ENCODE measurements at regions not wholly inside any gene's neighbourhood (a gene's known extent, or its start where the extent isn't known, plus 50 kb on each side); places are given as distances from the start of the nearest gene placed in this dataset.

GRCh38 chr16:63995025-63995424 lies 1126.8 kb downstream of the CDH11 start:
- DNase-seq: no peak

- DNase-seq: no peak
Measured at GRCh38 chr16:63983401-63983800, 1138.5 kb downstream of the CDH11 start.

GRCh38 chr16:63982741-63983140 lies 1139.1 kb downstream of the CDH11 start:
- DNase-seq: no peak

- no peak for DNase-seq
Measured at GRCh38 chr16:63982110-63982509, 1139.8 kb downstream of the CDH11 start.

GRCh38 chr16:63981639-63982038 lies 1140.2 kb downstream of the CDH11 start:
- no peak for DNase-seq

- no peak for DNase-seq
Measured at GRCh38 chr16:63980763-63981162, 1141.1 kb downstream of the CDH11 start.

GRCh38 chr16:63978240-63978639 lies 1143.6 kb downstream of the CDH11 start:
- no peak for DNase-seq

GRCh38 chr16:63976345-63976744 lies 1145.5 kb downstream of the CDH11 start:
- no peak for DNase-seq

- DNase-seq: no peak
Measured at GRCh38 chr16:63975669-63976068, 1146.2 kb downstream of the CDH11 start.

- DNase-seq: no peak
Measured at GRCh38 chr16:63967966-63968365, 1153.9 kb downstream of the CDH11 start.

GRCh38 chr16:63960321-63960720 lies 1161.5 kb downstream of the CDH11 start:
- DNase-seq: no peak

GRCh38 chr16:63947022-63947421 lies 1174.8 kb downstream of the CDH11 start:
- DNase-seq: no peak

GRCh38 chr16:63945806-63946205 lies 1176.1 kb downstream of the CDH11 start:
- DNase-seq: no peak

- no peak for DNase-seq
Measured at GRCh38 chr16:63943566-63943965, 1178.3 kb downstream of the CDH11 start.

- no peak for DNase-seq
Measured at GRCh38 chr16:63938661-63939060, 1183.2 kb downstream of the CDH11 start.

- DNase-seq: no peak
Measured at GRCh38 chr16:63933841-63934240, 1188.0 kb downstream of the CDH11 start.

- DNase-seq: no peak
Measured at GRCh38 chr16:63928421-63928820, 1193.4 kb downstream of the CDH11 start.

GRCh38 chr16:63925221-63925620 lies 1196.6 kb downstream of the CDH11 start:
- no peak for DNase-seq

- DNase-seq: no peak
Measured at GRCh38 chr16:63922560-63922959, 1199.3 kb downstream of the CDH11 start.

- DNase-seq: no peak
Measured at GRCh38 chr16:63921737-63922295, 1200.0 kb downstream of the CDH11 start.

- DNase-seq: no peak
Measured at GRCh38 chr16:63913290-63913689, 1208.6 kb downstream of the CDH11 start.

- DNase-seq: no peak
Measured at GRCh38 chr16:63907251-63907650, 1214.6 kb downstream of the CDH11 start.

- DNase-seq: no peak
Measured at GRCh38 chr16:63904930-63905329, 1216.9 kb downstream of the CDH11 start.

- no peak for DNase-seq
Measured at GRCh38 chr16:63904182-63904581, 1217.7 kb downstream of the CDH11 start.

- DNase-seq: no peak
Measured at GRCh38 chr16:63896383-63897109, 1225.3 kb downstream of the CDH11 start.
